HG03432 (cell line): ENCODE measurements at regions not wholly inside any gene's neighbourhood (a gene's known extent, or its start where the extent isn't known, plus 50 kb on each side); places are given as distances from the start of the nearest gene placed in this dataset.

ENCODE experiments used
- ATAC-seq: cut with Tn5 transposase; IDR thresholded peaks from one replicate; pipeline ENCODE4 v1.9.1; 2021; ENCODE audit warnings: mild to moderate bottlenecking, moderate library complexity; ENCODE audit not compliant: unreplicated experiment

GRCh38 chr3:106161246-106161645, 292.4 kb upstream of the CBLB start:
- ATAC-seq: no peak

GRCh38 chr3:106167728-106168127, 298.9 kb upstream of the CBLB start:
- ATAC-seq: peak; percentile 59

- ATAC-seq: no peak
Measured at GRCh38 chr3:106168962-106169750, 300.3 kb upstream of the CBLB start.

- no peak for ATAC-seq
Measured at GRCh38 chr3:106170636-106171035, 301.8 kb upstream of the CBLB start.

- ATAC-seq: no peak
Measured at GRCh38 chr3:106172101-106172500, 303.3 kb upstream of the CBLB start.

- peak; percentile 59 for ATAC-seq
Measured at GRCh38 chr3:106172780-106173179, 304.0 kb upstream of the CBLB start.

GRCh38 chr3:106175276-106175675, 306.5 kb upstream of the CBLB start:
- ATAC-seq: no peak

- peak; percentile 91 for ATAC-seq
Measured at GRCh38 chr3:106176734-106177133, 307.9 kb upstream of the CBLB start.

GRCh38 chr3:106182950-106183511, 314.2 kb upstream of the CBLB start:
- ATAC-seq: no peak

GRCh38 chr3:106183762-106184391, 315.1 kb upstream of the CBLB start:
- ATAC-seq: peak; percentile 39

- peak; percentile 95 for ATAC-seq
Measured at GRCh38 chr3:106184540-106185457, 316.0 kb upstream of the CBLB start.

GRCh38 chr3:106185949-106186348, 317.1 kb upstream of the CBLB start:
- ATAC-seq: no peak

GRCh38 chr3:106190296-106190695, 321.5 kb upstream of the CBLB start:
- no peak for ATAC-seq

GRCh38 chr3:106191211-106191610, 322.4 kb upstream of the CBLB start:
- ATAC-seq: no peak

GRCh38 chr3:106191913-106192312, 323.1 kb upstream of the CBLB start:
- no peak for ATAC-seq

GRCh38 chr3:106193876-106194275, 325.1 kb upstream of the CBLB start:
- no peak for ATAC-seq

GRCh38 chr3:106194726-106195125, 325.9 kb upstream of the CBLB start:
- ATAC-seq: no peak

GRCh38 chr3:106197532-106198194, 328.9 kb upstream of the CBLB start:
- ATAC-seq: no peak

GRCh38 chr3:106204160-106204868, 335.5 kb upstream of the CBLB start:
- ATAC-seq: no peak

GRCh38 chr3:106206146-106206545, 337.3 kb upstream of the CBLB start:
- ATAC-seq: peak; percentile 95
